Colonic mucosa (tissue), 4 donors: ENCODE measurements at regions not wholly inside any gene's neighbourhood (a gene's known extent, or its start where the extent isn't known, plus 50 kb on each side); places are given as distances from the start of the nearest gene placed in this dataset.

ENCODE experiments used
- DNase-seq: peaks from one replicate; pipeline ENCODE4 v3.0.0-alpha.2; 2020
- H3K27ac ChIP-seq: fragments of 200-600 bp; one replicate; pipeline ENCODE4 v1.8.0; 2021
- H3K27me3 ChIP-seq: fragments of 200-600 bp; one replicate; pipeline ENCODE4 v1.8.0; 2021
- H3K36me3 ChIP-seq: fragments of 200-600 bp; one replicate; pipeline ENCODE4 v1.8.0; 2021
- H3K4me1 ChIP-seq: fragments of 200-600 bp; one replicate; pipeline ENCODE4 v1.8.0; 2021; ENCODE audit warnings: mild to moderate bottlenecking
- H3K4me3 ChIP-seq: fragments of 200-600 bp; one replicate; pipeline ENCODE4 v1.8.0; 2021
- H3K9ac ChIP-seq, 2 donors: one replicate each; pipeline ENCODE4 v1.7.0; 2013; ENCODE audit warnings: control low read depth in 2 of 2, low read depth in 2 of 2, low read length in 2 of 2
- H3K9me3 ChIP-seq: fragments of 200-600 bp; one replicate; pipeline ENCODE4 v1.8.0; 2021
- intact Hi-C: fragments of 100-400 bp; cut with DNase I; formaldehyde crosslinking; loops from one replicate; pipeline ENCODE4 v1.14.1; 2022
- TF ChIP-seq, protein P1 (sequence below): fragments of 200-600 bp; IDR thresholded peaks from one replicate; pipeline ENCODE4 v1.8.0; 2022; ENCODE audit warnings: antibody characterized with exemption, mild to moderate bottlenecking
- donor health status: healthy.
- donor health status: DM: no; HTN: no; CAD: no.
- donor health status: DM: no; HTN: no; CAD: no.

DNA sequence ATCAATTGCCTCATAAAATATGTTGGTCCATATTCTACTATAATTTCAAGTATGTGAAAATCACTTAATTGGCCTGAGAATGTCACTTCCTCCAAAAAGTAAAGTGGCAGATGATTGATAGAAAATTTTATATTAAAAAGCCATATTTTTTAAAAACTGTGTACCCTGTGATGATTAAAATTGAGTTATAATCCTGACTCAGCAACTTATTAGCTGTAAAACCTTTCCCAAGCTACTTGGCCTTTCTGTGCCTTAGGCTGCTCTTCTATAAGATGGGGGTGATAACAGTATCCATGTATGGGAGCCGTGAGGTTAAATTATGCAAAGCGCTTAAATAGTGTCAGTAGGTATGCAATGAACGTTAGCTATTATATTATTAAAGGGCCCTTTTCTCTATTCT lies 524.4 kb downstream of the TFAP2A start:
- Histone ChIP-seq H3K4me1 (no peaks in the 10 kb centered on the region), H3K9me3 (no peaks in the 10 kb centered on the region), H3K9ac (no peak overlapping the region), H3K4me3 (no peak overlapping the region), H3K36me3 (no peaks in the 10 kb centered on the region), H3K27ac (no peak overlapping the region), H3K27me3 (no peaks in the 10 kb centered on the region)
- TF ChIP-seq, protein P1, sequence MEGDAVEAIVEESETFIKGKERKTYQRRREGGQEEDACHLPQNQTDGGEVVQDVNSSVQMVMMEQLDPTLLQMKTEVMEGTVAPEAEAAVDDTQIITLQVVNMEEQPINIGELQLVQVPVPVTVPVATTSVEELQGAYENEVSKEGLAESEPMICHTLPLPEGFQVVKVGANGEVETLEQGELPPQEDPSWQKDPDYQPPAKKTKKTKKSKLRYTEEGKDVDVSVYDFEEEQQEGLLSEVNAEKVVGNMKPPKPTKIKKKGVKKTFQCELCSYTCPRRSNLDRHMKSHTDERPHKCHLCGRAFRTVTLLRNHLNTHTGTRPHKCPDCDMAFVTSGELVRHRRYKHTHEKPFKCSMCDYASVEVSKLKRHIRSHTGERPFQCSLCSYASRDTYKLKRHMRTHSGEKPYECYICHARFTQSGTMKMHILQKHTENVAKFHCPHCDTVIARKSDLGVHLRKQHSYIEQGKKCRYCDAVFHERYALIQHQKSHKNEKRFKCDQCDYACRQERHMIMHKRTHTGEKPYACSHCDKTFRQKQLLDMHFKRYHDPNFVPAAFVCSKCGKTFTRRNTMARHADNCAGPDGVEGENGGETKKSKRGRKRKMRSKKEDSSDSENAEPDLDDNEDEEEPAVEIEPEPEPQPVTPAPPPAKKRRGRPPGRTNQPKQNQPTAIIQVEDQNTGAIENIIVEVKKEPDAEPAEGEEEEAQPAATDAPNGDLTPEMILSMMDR, result no peak
- no peak for DNase-seq
- intact Hi-C loops, result no loop called here

DNA sequence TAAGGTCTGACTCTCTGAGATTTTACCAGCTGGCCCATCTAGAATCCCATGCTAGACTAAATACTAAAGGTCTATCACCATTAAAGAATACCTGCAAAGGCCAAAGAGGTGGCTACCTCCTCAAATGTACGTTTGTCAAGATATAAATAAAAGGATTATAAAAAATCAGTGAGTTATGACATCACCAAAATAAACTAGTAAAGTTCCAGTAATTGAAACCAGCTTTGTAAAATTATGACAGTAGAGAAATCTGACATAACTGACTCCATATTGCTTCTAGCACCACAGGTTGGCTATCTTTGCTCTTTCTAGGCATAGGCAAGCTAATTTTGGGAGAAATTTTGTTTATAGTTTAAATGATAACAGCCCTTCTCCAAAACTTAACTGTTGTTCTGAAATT lies 536.3 kb downstream of the TFAP2A start:
- Histone ChIP-seq H3K9me3 (no peaks in the 10 kb centered on the region), H3K27ac (no peak overlapping the region), H3K4me1 (no peaks in the 10 kb centered on the region), H3K27me3 (no peaks in the 10 kb centered on the region), H3K36me3 (no peaks in the 10 kb centered on the region), H3K4me3 (no peak overlapping the region), H3K9ac (no peak overlapping the region)
- intact Hi-C loops, result no loop called here
- DNase-seq, result no peak
- TF ChIP-seq, protein P1, result no peak

DNA sequence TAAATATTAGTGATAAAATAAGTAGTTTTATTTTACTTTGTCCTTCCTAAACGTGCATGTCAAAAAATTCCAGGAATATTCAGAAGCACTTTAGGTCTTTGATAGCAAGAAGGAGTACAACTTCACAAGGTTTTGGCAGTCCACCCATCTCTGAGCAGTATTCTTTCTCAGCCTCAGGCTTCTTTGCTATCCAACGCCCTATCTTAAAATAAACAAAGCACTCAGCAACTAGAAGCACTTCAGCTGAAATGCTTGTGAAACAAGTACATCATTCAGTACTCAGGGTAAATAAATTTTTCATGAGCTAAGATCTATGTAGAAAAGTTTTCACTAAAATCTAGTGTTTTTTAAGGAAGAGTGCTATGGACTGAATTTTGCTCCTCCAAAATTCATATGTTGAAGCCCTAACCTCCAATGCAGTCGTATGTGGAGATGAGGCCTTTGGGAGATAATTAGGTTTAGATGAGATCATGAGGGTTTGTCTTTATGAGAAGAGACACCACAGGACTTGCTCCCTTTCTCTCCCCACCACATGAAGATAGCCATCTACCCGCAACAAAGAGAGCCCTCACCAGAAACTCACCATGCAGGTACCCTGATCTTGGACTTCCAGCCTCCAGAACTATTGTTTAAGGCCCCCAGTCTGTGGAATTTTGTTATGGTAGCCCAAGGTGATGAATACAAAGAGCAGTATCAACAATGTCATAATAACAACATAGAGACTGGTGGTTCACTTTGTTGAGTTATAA lies 539.1 kb downstream of the TFAP2A start:
- TF ChIP-seq, protein P1, result no peak
- intact Hi-C loops, result no loop called here

DNA sequence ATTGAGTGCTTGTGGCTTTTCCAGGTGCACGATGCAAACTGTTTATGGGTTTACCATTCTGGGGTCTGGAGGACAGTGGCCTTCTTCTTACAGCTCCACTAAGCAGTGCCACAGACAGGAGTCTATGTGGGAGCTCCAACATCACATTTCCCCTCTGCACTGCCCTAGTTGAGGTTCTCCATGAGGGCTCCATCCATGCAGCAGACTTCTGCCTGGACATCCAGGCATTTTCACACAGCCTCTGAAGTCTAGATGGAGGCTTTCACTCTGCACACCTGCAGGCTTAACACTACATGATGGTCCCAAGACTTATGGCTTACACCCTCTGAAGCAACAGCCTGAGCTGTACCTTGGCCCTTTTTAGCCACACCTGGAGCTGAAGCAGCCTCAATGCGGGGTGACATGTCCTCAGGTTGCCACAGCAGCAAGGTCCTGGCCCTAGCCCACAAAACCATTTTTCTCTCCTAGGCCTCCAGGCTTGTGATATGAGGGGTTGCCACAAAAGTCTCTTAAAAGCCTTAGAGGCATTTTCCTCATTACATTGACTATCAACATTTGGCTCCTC lies 552.2 kb downstream of the TFAP2A start:
- no peaks in the 10 kb centered on the region for H3K4me1 ChIP-seq
- H3K27ac ChIP-seq, result no peak overlapping the region
- no peaks in the 10 kb centered on the region for H3K27me3 ChIP-seq
- no peaks in the 10 kb centered on the region for H3K9me3 ChIP-seq
- H3K4me3 ChIP-seq, result no peak overlapping the region
- TF ChIP-seq, protein P1, result no peak
- H3K36me3 ChIP-seq, result no peaks in the 10 kb centered on the region
- H3K9ac ChIP-seq, result no peak overlapping the region
- no peak for DNase-seq
- intact Hi-C loops, result no loop called here

More for the DNA sequence above, 539.1 kb downstream of the TFAP2A start:
- H3K9me3 ChIP-seq, result no peaks in the 10 kb centered on the region
- no peak for DNase-seq
- no peaks in the 10 kb centered on the region for H3K36me3 ChIP-seq
- H3K27me3 ChIP-seq, result no peaks in the 10 kb centered on the region
- no peaks in the 10 kb centered on the region for H3K4me1 ChIP-seq
- H3K4me3 ChIP-seq, result no peak overlapping the region
- no peak overlapping the region for H3K9ac ChIP-seq
- H3K27ac ChIP-seq, result no peak overlapping the region

- TF ChIP-seq, protein P1, result no peak
These were observed 563.1 kb downstream of the TFAP2A start for GRCh38 chr6:9851541-9852380.

More at GRCh38 chr6:9851541-9852380, 563.1 kb downstream of the TFAP2A start:
- Histone ChIP-seq H3K36me3 (no peaks in the 10 kb centered on the region), H3K4me1 (no peaks in the 10 kb centered on the region), H3K4me3 (no peak overlapping the region), H3K27ac (no peak overlapping the region), H3K27me3 (no peaks in the 10 kb centered on the region), H3K9ac (no peak overlapping the region), H3K9me3 (peaks cover 3% of the 10 kb centered on the region)
- DNase-seq, result no peak
- intact Hi-C loops, result no loop called here
